Astrocyte of the cerebellum (primary cell): ENCODE measurements at regions not wholly inside any gene's neighbourhood (a gene's known extent, or its start where the extent isn't known, plus 50 kb on each side); places are given as distances from the start of the nearest gene placed in this dataset.

ENCODE experiments used
- DNase-seq: peaks from one replicate; pipeline ENCODE4 v3.0.0-alpha.2; 2011; ENCODE audit warnings: low read depth
- H3K4me3 ChIP-seq: 2 replicates; pipeline ENCODE4 v1.5.1; 2011; ENCODE audit warnings: mild to moderate bottlenecking, low read depth, low read length, moderate library complexity
- CTCF ChIP-seq: IDR thresholded peaks from 2 replicates; pipeline ENCODE4 v1.5.1; 2012; ENCODE audit warnings: low read length, low read depth, moderate library complexity, mild to moderate bottlenecking; ENCODE audit errors: missing control alignments
- in situ Hi-C: cut with HindIII; loops from 2 replicates; pipeline ENCODE4 v1.10.0; 2017; ENCODE audit warnings: low sequenced_read_pairs

GRCh38 chr13:31427151-31428100 is 227.7 kb downstream of the B3GLCT start:
- no peak for TF ChIP-seq CTCF
- no peak for DNase-seq
- H3K4me3 ChIP-seq: no peak overlapping the region
- in situ Hi-C loops: no loop called here

- TF ChIP-seq CTCF: peak; percentile 79
- peak; percentile 15 for DNase-seq
- in situ Hi-C loops: loop anchor here (10.0 kb wide), 1 partner anchor 293 kb away; no protein-coding TSS in a partner anchor
- H3K4me3 ChIP-seq: no peak overlapping the region
Observed at GRCh38 chr13:31431722-31432137, 232.0 kb downstream of the B3GLCT start.

GRCh38 chr13:31433207-31433606 is 233.4 kb downstream of the B3GLCT start:
- no peak overlapping the region for H3K4me3 ChIP-seq
- DNase-seq: no peak
- TF ChIP-seq CTCF: no peak
- in situ Hi-C loops: loop anchor here (10.0 kb wide), 1 partner anchor 292 kb away; no protein-coding TSS in a partner anchor

- TF ChIP-seq CTCF: no peak
- DNase-seq: no peak
- in situ Hi-C loops: loop anchor here (10.0 kb wide), 1 partner anchor 291 kb away; no protein-coding TSS in a partner anchor
- H3K4me3 ChIP-seq: no peak overlapping the region
Observed at GRCh38 chr13:31433746-31434145, 234.0 kb downstream of the B3GLCT start.

- TF ChIP-seq CTCF: no peak
- in situ Hi-C loops: loop anchor here (10.0 kb wide), 1 partner anchor 290 kb away; no protein-coding TSS in a partner anchor
- DNase-seq: no peak
- no peak overlapping the region for H3K4me3 ChIP-seq
Observed at GRCh38 chr13:31434613-31435012, 234.8 kb downstream of the B3GLCT start.

GRCh38 chr13:31435536-31435935 is 235.8 kb downstream of the B3GLCT start:
- no peak overlapping the region for H3K4me3 ChIP-seq
- DNase-seq: no peak
- in situ Hi-C loops: loop anchor here (10.0 kb wide), 1 partner anchor 289 kb away; no protein-coding TSS in a partner anchor
- no peak for TF ChIP-seq CTCF
